GM10266 (cell line): ENCODE measurements at regions not wholly inside any gene's neighbourhood (a gene's known extent, or its start where the extent isn't known, plus 50 kb on each side); places are given as distances from the start of the nearest gene placed in this dataset.

Experiments
- DNase-seq: peaks from one replicate; pipeline ENCODE4 v3.0.0; 2012; ENCODE audit errors: extremely low spot score
- TF ChIP-seq, protein P1 (sequence below): IDR thresholded peaks from 2 replicates; pipeline ENCODE4 v1.5.1; 2012; ENCODE audit warnings: mild to moderate bottlenecking, low read depth; ENCODE audit not compliant: control insufficient read depth, insufficient read depth; ENCODE audit errors: missing control alignments

DNA sequence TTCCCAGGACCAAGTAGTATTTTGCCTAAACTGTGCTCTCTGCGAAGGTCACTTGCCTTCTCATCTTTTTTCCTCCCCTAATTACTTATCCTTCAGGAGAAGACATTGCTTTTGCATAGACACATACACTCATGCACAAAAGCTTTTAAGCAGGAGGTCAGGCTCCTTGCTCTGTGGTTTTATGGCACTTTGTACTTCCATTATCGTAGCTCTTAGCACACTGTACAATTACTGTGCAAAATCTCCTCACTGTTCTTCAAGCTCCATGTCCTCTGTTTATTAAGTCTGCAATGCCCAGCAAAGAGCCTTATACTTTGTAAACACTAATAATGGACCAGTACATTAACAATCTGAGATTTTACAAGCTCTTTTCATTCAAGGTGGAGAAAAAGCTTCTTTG is 188.4 kb upstream of the GNPDA2 start:
- TF ChIP-seq, protein P1, sequence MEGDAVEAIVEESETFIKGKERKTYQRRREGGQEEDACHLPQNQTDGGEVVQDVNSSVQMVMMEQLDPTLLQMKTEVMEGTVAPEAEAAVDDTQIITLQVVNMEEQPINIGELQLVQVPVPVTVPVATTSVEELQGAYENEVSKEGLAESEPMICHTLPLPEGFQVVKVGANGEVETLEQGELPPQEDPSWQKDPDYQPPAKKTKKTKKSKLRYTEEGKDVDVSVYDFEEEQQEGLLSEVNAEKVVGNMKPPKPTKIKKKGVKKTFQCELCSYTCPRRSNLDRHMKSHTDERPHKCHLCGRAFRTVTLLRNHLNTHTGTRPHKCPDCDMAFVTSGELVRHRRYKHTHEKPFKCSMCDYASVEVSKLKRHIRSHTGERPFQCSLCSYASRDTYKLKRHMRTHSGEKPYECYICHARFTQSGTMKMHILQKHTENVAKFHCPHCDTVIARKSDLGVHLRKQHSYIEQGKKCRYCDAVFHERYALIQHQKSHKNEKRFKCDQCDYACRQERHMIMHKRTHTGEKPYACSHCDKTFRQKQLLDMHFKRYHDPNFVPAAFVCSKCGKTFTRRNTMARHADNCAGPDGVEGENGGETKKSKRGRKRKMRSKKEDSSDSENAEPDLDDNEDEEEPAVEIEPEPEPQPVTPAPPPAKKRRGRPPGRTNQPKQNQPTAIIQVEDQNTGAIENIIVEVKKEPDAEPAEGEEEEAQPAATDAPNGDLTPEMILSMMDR = no peak
- DNase-seq = no peak

DNA sequence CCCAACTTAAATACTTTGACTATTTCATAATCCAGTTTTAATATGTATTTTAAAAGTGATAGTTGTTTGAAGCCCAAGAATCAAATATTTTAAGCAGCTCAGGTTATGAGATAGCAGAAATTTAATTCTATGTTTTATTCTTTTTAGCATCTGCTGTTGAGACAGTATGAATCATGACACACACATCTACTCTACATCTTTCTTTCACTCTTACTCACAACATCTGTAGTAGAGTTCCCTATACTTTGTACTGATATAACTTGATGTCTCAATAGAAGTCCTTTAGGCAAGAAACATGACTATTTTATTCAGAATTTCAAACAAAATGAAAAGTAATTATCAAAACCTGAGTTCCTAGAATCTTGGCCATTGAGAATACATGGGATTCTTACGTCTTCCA is 187.9 kb upstream of the GNPDA2 start:
- TF ChIP-seq, protein P1 = no peak
- DNase-seq = no peak

DNA sequence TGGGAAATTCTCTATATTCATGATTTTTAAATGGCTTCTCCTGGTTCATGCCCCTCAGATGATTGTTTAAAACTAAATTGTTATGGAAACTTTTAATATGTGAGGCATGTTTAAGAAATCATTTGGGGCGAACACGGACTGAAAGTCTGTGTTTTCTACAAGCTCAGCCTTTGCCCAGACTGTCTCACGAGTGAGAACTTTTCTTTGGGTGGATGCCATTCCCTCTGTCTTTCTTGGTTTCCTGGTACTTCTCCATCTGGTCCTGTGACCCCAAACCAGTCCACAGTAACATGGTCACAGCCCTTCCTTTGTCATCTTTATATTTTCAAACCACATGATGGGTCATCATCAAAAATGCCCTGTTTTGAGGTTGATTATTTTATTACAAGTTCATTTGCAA is 186.6 kb upstream of the GNPDA2 start:
- TF ChIP-seq, protein P1 = no peak
- DNase-seq = no peak

DNA sequence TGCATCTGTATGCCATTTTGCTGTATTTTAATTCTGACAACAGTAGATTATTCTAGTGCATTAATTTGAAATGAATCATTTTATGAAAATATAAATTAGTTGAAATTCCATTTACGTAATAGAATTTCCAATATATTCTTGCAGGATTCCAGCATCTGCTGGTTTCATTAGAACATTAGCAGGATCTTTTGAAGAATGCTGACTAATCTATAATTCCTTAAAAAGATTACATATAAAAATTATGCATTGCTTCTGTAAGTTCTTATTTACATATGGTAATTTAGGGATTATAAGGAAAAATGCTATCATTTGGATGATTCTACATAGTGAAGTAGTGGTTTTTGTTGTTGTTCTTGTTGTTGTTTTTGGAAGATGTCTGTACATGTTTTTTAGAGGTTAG is 182.2 kb upstream of the GNPDA2 start:
- TF ChIP-seq, protein P1 = no peak
- no peak for DNase-seq

DNA sequence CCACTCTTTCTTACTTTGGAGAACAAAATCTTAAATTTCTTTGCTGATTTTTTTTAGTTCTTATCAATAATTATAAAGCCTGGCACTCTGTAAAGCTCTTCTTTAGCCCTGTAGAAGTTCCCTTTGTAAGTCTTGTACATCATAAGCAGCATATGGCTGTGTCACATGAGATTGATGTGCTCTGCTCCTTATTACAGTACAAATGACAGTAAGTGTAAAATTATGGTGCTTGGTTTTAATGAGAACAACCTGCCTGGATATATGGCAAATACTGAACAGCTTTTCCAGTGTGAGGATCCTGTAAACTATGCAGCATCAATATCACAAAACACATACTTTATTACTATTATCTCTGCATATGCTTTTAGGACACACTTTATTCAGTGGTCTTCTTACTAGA is 145.9 kb upstream of the GNPDA2 start:
- DNase-seq = no peak
- TF ChIP-seq, protein P1 = no peak

DNA sequence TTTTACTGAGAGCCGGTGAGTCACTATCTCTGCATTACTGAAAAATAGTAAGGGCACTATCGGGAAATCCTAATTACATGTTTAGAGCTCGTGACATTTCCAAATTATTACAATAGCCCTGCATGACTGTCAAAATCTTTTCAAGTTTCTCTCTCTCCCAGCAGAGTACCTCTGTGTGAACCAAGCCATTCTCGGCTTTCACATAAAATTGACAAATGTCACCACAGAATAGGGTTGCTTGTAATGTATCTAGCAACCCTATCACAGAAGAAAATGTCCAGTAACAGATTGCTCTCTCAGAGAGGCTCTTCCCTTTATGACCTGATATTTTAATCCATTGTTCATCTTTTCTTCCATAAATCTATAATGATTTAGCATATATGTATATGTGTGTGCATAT is 144.8 kb upstream of the GNPDA2 start:
- DNase-seq = no peak
- TF ChIP-seq, protein P1 = no peak

DNA sequence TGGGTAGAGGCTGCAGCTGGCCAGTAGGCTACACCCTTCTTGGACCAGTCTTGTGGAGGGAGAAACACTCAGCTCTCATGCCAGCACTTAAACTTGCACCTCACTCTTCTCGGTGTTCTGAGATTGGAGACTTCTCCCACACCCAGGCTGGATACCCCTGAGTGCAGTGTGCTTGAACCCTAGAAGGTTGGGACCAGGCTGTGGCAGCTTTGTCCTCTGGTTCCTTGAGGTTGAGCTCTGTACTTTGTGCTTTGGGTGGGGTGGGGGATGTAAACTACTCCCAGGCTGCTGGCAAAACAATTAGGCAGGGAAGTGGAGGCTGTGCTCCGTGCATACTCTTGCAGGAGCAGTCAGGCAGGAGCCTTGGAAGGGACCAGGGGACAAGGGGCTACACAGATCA is 143.6 kb upstream of the GNPDA2 start:
- no peak for DNase-seq
- TF ChIP-seq, protein P1 = no peak
